OCI-LY7 (cell line): ENCODE measurements at regions not wholly inside any gene's neighbourhood (a gene's known extent, or its start where the extent isn't known, plus 50 kb on each side); places are given as distances from the start of the nearest gene placed in this dataset.

Source experiments
- CTCF ChIP-seq: fragments of 200-600 bp; sonication (generic); conservative IDR thresholded peaks from 2 replicates; pipeline ENCODE4 v1.5.1; 2014; ENCODE audit warnings: mild to moderate bottlenecking, antibody characterized with exemption, low read length, moderate library complexity, mixed read lengths
- EZH2phosphoT487 ChIP-seq: fragments of 200-600 bp; sonication (generic); IDR thresholded peaks from 2 replicates; pipeline ENCODE4 v1.6.1; 2018; ENCODE audit warnings: low read depth, borderline replicate concordance, mild to moderate bottlenecking, mixed run types, antibody characterized with exemption, low read length, moderate library complexity, mixed read lengths

- TF ChIP-seq CTCF (no peak), EZH2phosphoT487 (no peak)
These were observed 305.0 kb downstream of the GPR37 start for GRCh38 chr7:124460555-124460954.
